IMR-90 (cell line): ENCODE measurements at regions not wholly inside any gene's neighbourhood (a gene's known extent, or its start where the extent isn't known, plus 50 kb on each side); places are given as distances from the start of the nearest gene placed in this dataset.

Source experiments
- ATAC-seq: fragments of 200-7000 bp; cut with Tn5 transposase; 2 replicates; pipeline ENCODE4 v1.9.1; 2020; ENCODE audit warnings: low read depth, mild to moderate bottlenecking, moderate library complexity
- BruUV-seq: library from RNA; stranded (reverse); fragments of 400-500 nt; replicated peaks from 2 replicates; lab custom pipeline; 2021; lab: Mats Ljungman, UMichigan
- CTCF ChIA-PET: fragments of 300-600 bp; formaldehyde crosslinking; extraction: SDS; loops from one replicate; lab custom pipeline; 2021; ENCODE audit warnings: antibody characterized with exemption; lab: Yijun Ruan, JAX
- POLR2A ChIA-PET: fragments of 300-600 bp; sonication (Branson Sonifier 250); formaldehyde crosslinking; loops from one replicate; lab custom pipeline; 2022; ENCODE audit warnings: antibody characterized with exemption; ENCODE audit not compliant: unreplicated experiment; lab: Charles Lee
- DNase-seq: peaks from one replicate; pipeline ENCODE4 v3.0.0; 2013
- H2AFZ ChIP-seq: replicated peaks from 2 replicates; pipeline ENCODE3; 2013; ENCODE audit warnings: low read length, mild to moderate bottlenecking; ENCODE audit not compliant: poor library complexity
- H2AK5ac ChIP-seq: 2 replicates; pipeline ENCODE4 v1.6.1; 2013; ENCODE audit warnings: low read depth, low read length, inconsistent platforms
- H2AK9ac ChIP-seq: replicated peaks from 2 replicates; pipeline ENCODE3; 2013; ENCODE audit warnings: mild to moderate bottlenecking, low read depth, low read length, moderate library complexity; ENCODE audit not compliant: poor library complexity
- H2BK120ac ChIP-seq: 2 replicates; pipeline ENCODE4 v1.6.1; 2013; ENCODE audit warnings: low read depth, low read length, inconsistent platforms
- H2BK15ac ChIP-seq: 3 replicates; pipeline ENCODE4 v1.6.1; 2013; ENCODE audit warnings: low read depth, low read length, inconsistent platforms
- H2BK20ac ChIP-seq: 2 replicates; pipeline ENCODE4 v1.6.1; 2013; ENCODE audit warnings: low read depth, mild to moderate bottlenecking, inconsistent platforms, low read length, moderate library complexity
- H2BK5ac ChIP-seq: 2 replicates; pipeline ENCODE4 v1.6.1; 2013; ENCODE audit warnings: mild to moderate bottlenecking, low read depth, low read length, inconsistent platforms; ENCODE audit not compliant: poor library complexity, severe bottlenecking
- H3K14ac ChIP-seq: replicated peaks from 2 replicates; pipeline ENCODE4 v1.6.1; 2013; ENCODE audit warnings: low read depth, low read length, inconsistent platforms
- H3K18ac ChIP-seq: 2 replicates; pipeline ENCODE4 v1.6.1; 2013; ENCODE audit warnings: low read depth, low read length, control low read depth
- H3K23ac ChIP-seq: 2 replicates; pipeline ENCODE4 v1.6.1; 2013; ENCODE audit warnings: low read depth, low read length, inconsistent platforms
- H3K27ac ChIP-seq: 2 replicates; pipeline ENCODE4 v1.5.1; 2013; ENCODE audit warnings: mild to moderate bottlenecking, control low read depth, low read length; ENCODE audit not compliant: insufficient read depth
- H3K27me3 ChIP-seq: 2 replicates; pipeline ENCODE4 v1.6.1; 2013; ENCODE audit warnings: low read length; ENCODE audit not compliant: control insufficient read depth, insufficient read depth
- H3K36me3 ChIP-seq: 2 replicates; pipeline ENCODE4 v1.6.1; 2013; ENCODE audit warnings: low read length, mixed read lengths; ENCODE audit not compliant: control insufficient read depth, insufficient read depth
- H3K4ac ChIP-seq: 2 replicates; pipeline ENCODE4 v1.6.1; 2013; ENCODE audit warnings: low read depth, low read length, inconsistent platforms
- H3K4me1 ChIP-seq: 2 replicates; pipeline ENCODE4 v1.6.1; 2013; ENCODE audit warnings: low read length, mixed read lengths; ENCODE audit not compliant: control insufficient read depth, insufficient read depth
- H3K4me2 ChIP-seq: 2 replicates; pipeline ENCODE4 v1.6.1; 2013; ENCODE audit warnings: low read depth, mild to moderate bottlenecking, control low read depth, low read length, moderate library complexity
- H3K4me3 ChIP-seq: 2 replicates; pipeline ENCODE4 v1.5.1; 2013; ENCODE audit warnings: low read depth, mild to moderate bottlenecking, control low read depth, low read length, moderate library complexity; ENCODE audit not compliant: insufficient read depth
- H3K56ac ChIP-seq: 2 replicates; pipeline ENCODE4 v1.6.1; 2013; ENCODE audit warnings: low read length, inconsistent platforms; ENCODE audit not compliant: insufficient read depth; ENCODE audit errors: extremely low read depth
- H3K79me1 ChIP-seq, 2 experiments: 2 replicates each; pipeline ENCODE4 v1.6.1; 2013; ENCODE audit warnings: low read length in 2 of 2, inconsistent platforms in 1 of 2, low read depth in 1 of 2
- H3K9ac ChIP-seq: 2 replicates; pipeline ENCODE4 v1.6.1; 2013; ENCODE audit warnings: low read depth, low read length, control low read depth
- H3K9me1 ChIP-seq: 2 replicates; pipeline ENCODE4 v1.6.1; 2013; ENCODE audit warnings: low read length, inconsistent platforms; ENCODE audit not compliant: insufficient read depth
- H3K9me3 ChIP-seq: 2 replicates; pipeline ENCODE4 v1.6.1; 2013; ENCODE audit warnings: low read length; ENCODE audit not compliant: control insufficient read depth, insufficient read depth
- H4K20me1 ChIP-seq: 2 replicates; pipeline ENCODE4 v1.6.1; 2013; ENCODE audit warnings: low read length, inconsistent platforms; ENCODE audit not compliant: insufficient read depth
- H4K5ac ChIP-seq: 2 replicates; pipeline ENCODE4 v1.6.1; 2013; ENCODE audit warnings: mild to moderate bottlenecking, low read depth, low read length, control low read depth
- H4K8ac ChIP-seq, 2 experiments: 2 replicates each; pipeline ENCODE4 v1.6.1; 2013; ENCODE audit warnings: low read depth in 2 of 2, low read length in 2 of 2, control low read depth in 1 of 2, inconsistent platforms in 1 of 2
- H4K91ac ChIP-seq: 2 replicates; pipeline ENCODE4 v1.6.1; 2013; ENCODE audit warnings: low read depth, low read length, inconsistent platforms; ENCODE audit not compliant: insufficient read depth
- CHD1 ChIP-seq: IDR thresholded peaks from 2 replicates; pipeline ENCODE4 v1.6.1; 2012; ENCODE audit warnings: low read depth, low read length, improper control_type of control experiment
- ELK1 ChIP-seq: fragments of 150-350 bp; IDR thresholded peaks from 2 replicates; pipeline ENCODE4 v1.6.1; 2016; ENCODE audit warnings: low read depth, mild to moderate bottlenecking, low read length, moderate library complexity, borderline replicate concordance
- MXI1 ChIP-seq: IDR thresholded peaks from 2 replicates; pipeline ENCODE4 v1.6.1; 2012; ENCODE audit warnings: low read depth, mild to moderate bottlenecking, low read length, moderate library complexity, borderline replicate concordance
- NFE2L2 ChIP-seq: fragments of 150-350 bp; IDR thresholded peaks from 2 replicates; pipeline ENCODE4 v1.6.1; 2016; ENCODE audit warnings: low read depth, mild to moderate bottlenecking, low read length
- POLR2A ChIP-seq: IDR thresholded peaks from 2 replicates; pipeline ENCODE4 v1.6.1; 2012; ENCODE audit warnings: mild to moderate bottlenecking, low read depth, low read length
- RCOR1 ChIP-seq: IDR thresholded peaks from 2 replicates; pipeline ENCODE4 v1.6.1; 2012; ENCODE audit warnings: mild to moderate bottlenecking, low read length, improper control_type of control experiment; ENCODE audit not compliant: insufficient replicate concordance
- SMC3 ChIP-seq: fragments of 150-350 bp; IDR thresholded peaks from 2 replicates; pipeline ENCODE4 v1.6.1; 2016; ENCODE audit warnings: low read depth, mild to moderate bottlenecking, antibody characterized with exemption, low read length, moderate library complexity
- WGBS, 2 experiments: methylation state at CpG; one replicate each; pipeline versions ENCODE4 v1.1.5 to v1.1.7; 2013; ENCODE audit warnings: missing lambda C conversion rate in 2 of 2; ENCODE audit not compliant: insufficient read length in 1 of 2; ENCODE audit errors: extremely low coverage in 2 of 2; 5-methylcytosine and 5-hydroxymethylcytosine counted together
- dilution Hi-C: fragments of 300-500 bp; cut with HindIII; formaldehyde crosslinking; loops from one replicate; pipeline ENCODE4 v1.14.3; 2018; ENCODE audit warnings: low sequenced_read_pairs; ENCODE audit not compliant: unreplicated experiment
- in situ Hi-C: fragments of 300-500 bp; cut with MboI; formaldehyde crosslinking; loops from 3 replicates; pipeline ENCODE4 v1.14.3; 2019; ENCODE audit warnings: low sequenced_read_pairs, inconsistent platforms, mixed read lengths
- intact Hi-C: fragments of 100-400 bp; cut with micrococcal nuclease; formaldehyde crosslinking; loops from 2 replicates; pipeline ENCODE4 v1.10.0; 2022

- H4K91ac ChIP-seq, result no peak overlapping the region
- H3K56ac ChIP-seq, result no peak overlapping the region
- no peak overlapping the region for H2AK5ac ChIP-seq
- H2BK5ac ChIP-seq, result no peak overlapping the region
- no peak overlapping the region for H2AK9ac ChIP-seq
- no peaks in the 10 kb centered on the region for H3K27me3 ChIP-seq
- no peak overlapping the region for H3K4me2 ChIP-seq
- no peak overlapping the region for H3K18ac ChIP-seq
- intact Hi-C loops, result no loop called here
- no TSS peak for BruUV-seq
- H3K23ac ChIP-seq, result no peak overlapping the region
- in situ Hi-C loops, result no loop called here
- H2BK15ac ChIP-seq, result no peak overlapping the region
- H2BK20ac ChIP-seq, result no peak overlapping the region
- no peak overlapping the region for H3K9ac ChIP-seq
- WGBS, 2 experiments, result no CpG with 5 or more reads among the region's 8 CpGs
- no peak overlapping the region for H3K4ac ChIP-seq
- H3K27ac ChIP-seq, result no peak overlapping the region
- no peaks in the 10 kb centered on the region for H3K4me1 ChIP-seq
- ATAC-seq, result no peak
- H3K9me3 ChIP-seq, result peaks cover 15% of the 10 kb centered on the region
- ChIA-PET POLR2A (no interaction called here), CTCF (no interaction called here)
- no peak overlapping the region for H2BK120ac ChIP-seq
- no peaks in the 10 kb centered on the region for H3K79me1 ChIP-seq
- H4K8ac ChIP-seq, result no peak overlapping the region
- no peaks in the 10 kb centered on the region for H3K36me3 ChIP-seq
- H4K5ac ChIP-seq, result no peak overlapping the region
- TF ChIP-seq RCOR1 (no peak), SMC3 (no peak), CHD1 (no peak), MXI1 (no peak), NFE2L2 (no peak), POLR2A (no peak), ELK1 (no peak)
- H4K20me1 ChIP-seq, result no peaks in the 10 kb centered on the region
- no peak overlapping the region for H3K14ac ChIP-seq
- H2AFZ ChIP-seq, result no peak overlapping the region
- dilution Hi-C loops, result no loop called here
- no peak overlapping the region for H3K4me3 ChIP-seq
- no peaks in the 10 kb centered on the region for H3K9me1 ChIP-seq
- DNase-seq, result no peak
Observed at GRCh38 chr18:76053551-76053950, 441.5 kb downstream of the ZNF516 start.
